Fibroblast of the aortic adventitia (primary cell): ENCODE measurements at regions not wholly inside any gene's neighbourhood (a gene's known extent, or its start where the extent isn't known, plus 50 kb on each side); places are given as distances from the start of the nearest gene placed in this dataset.
A peak's percentile ranks its signal among the peaks of the same experiment; 100 is the strongest.

ENCODE experiments used
- DNase-seq: peaks from one replicate; pipeline ENCODE4 v3.0.0-alpha.2; 2010; ENCODE audit warnings: low read depth
- H3K4me3 ChIP-seq: 2 replicates; pipeline ENCODE4 v1.5.1; 2011; ENCODE audit warnings: low read depth, mild to moderate bottlenecking, control low read depth, low read length, moderate library complexity
- TF ChIP-seq, protein P1 (sequence below): IDR thresholded peaks from 2 replicates; pipeline ENCODE4 v1.5.1; 2011; ENCODE audit warnings: mild to moderate bottlenecking, low read length, control low read depth, inconsistent platforms; ENCODE audit not compliant: insufficient read depth

DNA sequence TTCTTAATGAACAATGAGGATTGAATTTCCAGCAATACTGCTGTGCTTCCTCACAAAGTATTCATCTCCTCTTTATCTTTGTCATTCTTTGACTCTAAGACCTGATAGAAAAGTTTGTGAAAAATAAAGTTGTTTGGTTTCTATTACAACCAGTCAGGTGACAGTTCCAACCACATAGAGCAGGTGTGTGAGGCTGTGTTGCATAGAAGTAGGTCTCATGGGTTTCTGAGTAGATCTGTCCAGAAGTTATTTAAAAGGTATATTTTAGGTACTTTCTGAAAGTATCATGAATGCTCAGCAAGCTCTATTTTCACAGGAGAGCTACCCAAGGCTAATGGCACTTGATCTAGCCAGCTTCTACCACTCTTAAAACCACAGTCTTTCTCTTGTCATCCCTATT, 637.0 kb downstream of the DNAH5 start:
- DNase-seq: no peak
- TF ChIP-seq, protein P1, sequence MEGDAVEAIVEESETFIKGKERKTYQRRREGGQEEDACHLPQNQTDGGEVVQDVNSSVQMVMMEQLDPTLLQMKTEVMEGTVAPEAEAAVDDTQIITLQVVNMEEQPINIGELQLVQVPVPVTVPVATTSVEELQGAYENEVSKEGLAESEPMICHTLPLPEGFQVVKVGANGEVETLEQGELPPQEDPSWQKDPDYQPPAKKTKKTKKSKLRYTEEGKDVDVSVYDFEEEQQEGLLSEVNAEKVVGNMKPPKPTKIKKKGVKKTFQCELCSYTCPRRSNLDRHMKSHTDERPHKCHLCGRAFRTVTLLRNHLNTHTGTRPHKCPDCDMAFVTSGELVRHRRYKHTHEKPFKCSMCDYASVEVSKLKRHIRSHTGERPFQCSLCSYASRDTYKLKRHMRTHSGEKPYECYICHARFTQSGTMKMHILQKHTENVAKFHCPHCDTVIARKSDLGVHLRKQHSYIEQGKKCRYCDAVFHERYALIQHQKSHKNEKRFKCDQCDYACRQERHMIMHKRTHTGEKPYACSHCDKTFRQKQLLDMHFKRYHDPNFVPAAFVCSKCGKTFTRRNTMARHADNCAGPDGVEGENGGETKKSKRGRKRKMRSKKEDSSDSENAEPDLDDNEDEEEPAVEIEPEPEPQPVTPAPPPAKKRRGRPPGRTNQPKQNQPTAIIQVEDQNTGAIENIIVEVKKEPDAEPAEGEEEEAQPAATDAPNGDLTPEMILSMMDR: no peak
- H3K4me3 ChIP-seq: no peak overlapping the region

DNA sequence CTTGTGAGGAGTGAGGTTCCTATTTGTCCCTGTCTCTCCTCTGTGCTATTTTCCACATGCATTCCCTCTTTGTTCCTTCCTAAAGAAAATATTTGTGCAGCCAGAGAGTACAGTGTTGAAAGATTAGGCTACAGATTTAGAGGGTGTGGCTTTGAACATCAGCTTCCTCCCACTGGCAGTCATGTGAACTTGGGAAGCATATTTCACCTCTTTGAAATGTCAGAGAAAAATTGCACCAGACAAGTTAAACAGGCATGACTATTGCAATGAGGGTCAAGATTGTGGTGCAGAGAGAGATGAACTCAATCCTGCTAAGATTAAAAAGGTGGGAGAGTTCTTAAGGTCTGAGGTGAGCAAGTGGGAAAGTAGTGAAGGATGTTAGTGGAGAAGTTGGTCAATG, 641.0 kb downstream of the DNAH5 start:
- TF ChIP-seq, protein P1: no peak
- no peak overlapping the region for H3K4me3 ChIP-seq
- peak; percentile 7 for DNase-seq

DNA sequence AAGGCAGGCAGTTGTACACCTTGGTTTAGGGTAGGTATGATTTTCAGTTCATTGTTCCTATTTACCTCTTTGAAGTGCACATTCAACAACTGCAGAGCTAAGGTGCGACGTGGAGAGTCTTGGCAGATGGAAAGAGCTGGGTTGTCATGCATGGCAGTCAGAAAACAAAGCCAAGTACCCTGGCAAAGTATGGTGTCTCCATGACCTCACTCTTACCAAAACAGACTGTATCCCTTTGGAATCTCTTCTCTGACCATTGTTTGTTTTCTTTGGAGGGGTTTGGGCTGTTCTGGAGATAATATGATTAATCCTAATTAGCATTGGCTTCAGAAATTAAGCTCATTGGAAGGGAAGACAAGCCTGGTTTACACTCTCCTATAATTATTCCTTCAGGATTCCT, 665.7 kb downstream of the DNAH5 start:
- H3K4me3 ChIP-seq: no peak overlapping the region
- no peak for DNase-seq
- TF ChIP-seq, protein P1: no peak

DNA sequence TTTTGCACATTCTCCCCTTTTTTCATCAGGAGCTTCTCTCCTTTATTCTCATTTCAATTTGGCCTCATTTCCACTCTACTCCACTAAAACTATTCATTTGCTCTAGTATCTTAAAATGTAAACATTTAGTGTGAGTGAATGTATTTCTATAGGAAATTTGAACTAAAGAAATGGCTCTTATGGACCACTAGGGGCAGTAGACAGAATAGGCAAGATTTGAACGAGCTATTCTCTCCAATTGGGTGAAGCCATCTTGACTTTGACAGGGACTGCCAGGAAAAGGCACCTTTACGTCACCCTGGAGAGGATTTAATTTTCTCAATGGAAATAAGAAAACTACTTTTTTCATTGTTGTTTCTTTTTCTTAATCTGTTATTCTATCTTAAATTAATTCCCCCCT, 666.3 kb downstream of the DNAH5 start:
- no peak for DNase-seq
- TF ChIP-seq, protein P1: peak; percentile 14
- no peak overlapping the region for H3K4me3 ChIP-seq

DNA sequence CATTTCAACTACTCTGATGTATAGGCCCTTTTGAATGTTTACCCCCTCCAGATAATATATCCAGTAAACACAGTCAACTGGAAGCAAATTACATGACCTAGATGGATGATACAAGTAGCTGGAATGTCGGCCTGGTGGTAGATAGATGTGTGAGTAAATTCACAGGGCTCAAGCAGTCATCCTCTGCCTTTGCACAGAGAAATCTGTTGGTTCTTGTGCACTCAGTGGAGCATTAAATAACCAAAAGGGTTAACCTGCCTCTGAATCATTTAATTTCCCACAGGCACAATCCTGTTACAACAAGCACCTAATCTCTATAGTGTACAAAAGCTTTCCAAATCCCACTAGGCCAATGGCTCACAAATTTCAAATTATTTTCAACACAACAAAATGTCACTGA, 668.3 kb downstream of the DNAH5 start:
- no peak overlapping the region for H3K4me3 ChIP-seq
- TF ChIP-seq, protein P1: no peak
- no peak for DNase-seq

DNA sequence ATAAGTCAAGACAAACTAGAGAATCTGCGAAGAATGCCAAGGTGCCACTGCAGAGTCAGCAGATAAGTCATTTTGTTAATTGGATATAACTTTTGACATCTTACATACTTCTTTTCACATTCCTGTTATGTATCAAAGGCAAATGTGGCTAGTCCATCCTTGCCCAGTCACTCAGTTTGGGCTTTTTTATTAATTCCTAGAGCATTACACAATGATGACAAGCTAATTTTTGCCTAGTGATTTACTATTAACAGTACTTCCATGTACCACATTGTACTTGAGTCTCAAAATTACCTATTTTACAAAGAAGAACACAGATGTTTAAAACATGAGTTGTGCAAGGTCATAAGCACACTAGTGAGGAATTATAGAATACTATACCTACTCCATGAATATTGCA, 680.8 kb downstream of the DNAH5 start:
- no peak for DNase-seq
- TF ChIP-seq, protein P1: no peak
- no peak overlapping the region for H3K4me3 ChIP-seq

DNA sequence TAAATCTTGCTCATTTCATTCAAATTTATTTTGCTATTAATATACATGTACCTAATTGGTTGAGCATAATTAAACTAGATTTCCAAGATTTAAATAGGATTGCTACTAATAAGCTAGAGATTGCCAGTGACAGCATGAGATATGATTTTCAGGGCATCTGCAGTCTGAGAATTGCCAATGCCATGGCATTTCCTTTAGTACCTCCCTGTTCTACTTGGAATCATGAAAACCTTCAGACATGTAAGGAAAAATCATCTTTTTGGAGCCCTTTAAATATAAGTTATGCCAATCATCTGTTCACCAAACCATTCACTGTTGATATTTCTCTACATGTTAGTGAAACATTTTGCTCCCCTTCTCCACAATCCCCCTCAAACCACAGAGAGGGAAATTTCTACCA, 691.4 kb downstream of the DNAH5 start:
- no peak for DNase-seq
- H3K4me3 ChIP-seq: no peak overlapping the region
- TF ChIP-seq, protein P1: no peak
